HG02938 (cell line): ENCODE measurements at regions not wholly inside any gene's neighbourhood (a gene's known extent, or its start where the extent isn't known, plus 50 kb on each side); places are given as distances from the start of the nearest gene placed in this dataset.
A peak's percentile ranks its signal among the peaks of the same experiment; 100 is the strongest.

Experiments used
- ATAC-seq: cut with Tn5 transposase; IDR thresholded peaks from one replicate; pipeline ENCODE4 v1.9.1; 2021; ENCODE audit warnings: mild to moderate bottlenecking, moderate library complexity; ENCODE audit not compliant: unreplicated experiment

- ATAC-seq: no peak
These were observed 67.5 kb downstream of the ATP6V1G3 start for GRCh38 chr1:198472997-198473396.

DNA sequence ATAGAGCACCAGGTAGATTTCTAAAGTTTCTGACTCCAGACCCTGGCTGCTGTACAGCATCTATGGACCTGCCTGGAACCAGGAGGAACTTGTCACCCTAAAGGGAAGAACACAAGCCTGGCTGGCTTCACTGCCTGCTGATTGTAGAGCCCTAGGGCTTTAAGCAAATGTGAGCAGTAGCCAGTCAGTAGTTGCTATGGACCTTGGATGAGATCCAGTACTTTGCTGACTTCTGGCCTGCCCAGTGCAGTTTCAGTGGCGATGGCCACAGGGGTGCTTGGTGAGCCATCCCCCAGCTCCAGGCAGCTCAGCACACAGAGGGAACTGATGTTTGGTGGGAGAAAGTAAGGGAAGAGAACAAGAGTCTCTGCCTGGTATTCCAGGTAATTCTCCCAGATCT, 68.4 kb downstream of the ATP6V1G3 start:
- ATAC-seq: no peak

DNA sequence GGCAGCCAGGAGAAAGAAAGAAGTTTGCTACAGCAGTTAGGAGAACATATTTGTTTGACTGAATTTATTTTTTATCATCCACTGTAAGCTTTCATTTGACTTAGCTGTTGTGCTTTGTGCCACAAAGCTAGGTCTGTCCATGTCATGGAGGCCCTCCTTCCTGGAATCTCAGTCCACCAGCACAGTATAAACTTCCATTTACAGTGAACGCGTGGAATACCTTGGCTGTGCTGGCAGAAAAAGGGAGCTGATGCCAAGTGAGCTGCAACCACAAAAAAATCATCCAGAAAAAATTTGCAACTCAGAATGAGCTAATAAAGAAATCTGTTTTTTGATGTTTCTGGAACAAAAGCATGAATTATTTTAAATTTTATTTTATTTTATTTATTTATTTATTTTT, 72.6 kb downstream of the ATP6V1G3 start:
- ATAC-seq: no peak

- no peak for ATAC-seq
These were observed 73.1 kb downstream of the ATP6V1G3 start for GRCh38 chr1:198467342-198467741.

- ATAC-seq: peak; percentile 68
These were observed 75.0 kb downstream of the ATP6V1G3 start for GRCh38 chr1:198465201-198466144.

- no peak for ATAC-seq
These were observed 76.8 kb downstream of the ATP6V1G3 start for GRCh38 chr1:198463709-198464108.

DNA sequence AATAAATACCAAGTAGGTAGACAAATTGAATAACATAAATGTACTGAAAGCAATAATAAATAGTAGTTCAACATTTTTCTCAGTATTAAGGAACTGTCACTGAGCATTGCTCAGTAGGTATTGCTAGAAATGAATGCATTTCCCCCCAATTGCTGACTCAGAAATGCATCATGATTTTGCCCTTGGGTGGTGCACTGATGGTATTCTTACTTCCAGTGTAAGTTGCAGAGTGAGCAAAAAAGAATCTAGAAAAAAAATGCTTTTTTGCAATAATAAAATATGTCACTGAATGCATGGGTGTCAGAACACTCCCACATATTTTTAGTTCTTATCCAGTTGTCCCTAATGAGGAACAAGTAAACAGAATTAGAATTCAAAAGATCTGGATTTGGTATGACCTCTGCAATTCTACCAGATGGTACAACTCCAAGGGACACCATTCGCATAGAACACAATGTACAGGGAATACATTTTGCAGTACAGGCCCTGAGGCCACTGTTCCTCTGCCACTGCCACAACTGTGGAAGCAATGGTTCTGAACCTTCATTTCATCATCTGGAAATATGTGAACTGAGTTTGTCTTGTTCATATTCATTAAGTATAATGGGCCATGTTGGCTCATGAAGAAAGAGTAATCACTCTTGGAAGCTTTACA, 78.0 kb downstream of the ATP6V1G3 start:
- no peak for ATAC-seq

GRCh38 chr1:198455966-198456365, 84.5 kb downstream of the ATP6V1G3 start:
- ATAC-seq: no peak

- no peak for ATAC-seq
These were observed 90.6 kb downstream of the ATP6V1G3 start for GRCh38 chr1:198449727-198450433.

- no peak for ATAC-seq
These were observed 91.2 kb downstream of the ATP6V1G3 start for GRCh38 chr1:198449261-198449660.

- ATAC-seq: no peak
These were observed 93.0 kb downstream of the ATP6V1G3 start for GRCh38 chr1:198447468-198447867.

- ATAC-seq: no peak
These were observed 94.6 kb downstream of the ATP6V1G3 start for GRCh38 chr1:198445872-198446271.

DNA sequence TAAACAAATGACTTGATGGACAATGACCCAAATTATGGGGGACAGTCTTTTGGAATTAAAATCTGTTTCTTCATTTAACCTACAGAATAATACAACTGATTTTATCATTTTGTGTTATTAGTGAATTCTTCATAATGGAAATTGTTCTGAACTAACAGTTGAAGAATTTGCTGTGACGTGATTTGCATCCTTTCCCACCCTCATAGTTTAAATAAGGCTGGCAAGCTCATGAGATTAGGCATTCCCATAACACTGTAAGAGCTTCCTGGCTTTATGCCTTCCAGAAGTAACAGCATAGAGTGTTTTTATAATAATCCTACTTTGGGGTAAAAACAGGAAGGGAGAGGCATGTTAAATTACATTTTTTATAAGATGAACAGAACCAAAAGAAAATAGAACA, 95.7 kb downstream of the ATP6V1G3 start:
- no peak for ATAC-seq

DNA sequence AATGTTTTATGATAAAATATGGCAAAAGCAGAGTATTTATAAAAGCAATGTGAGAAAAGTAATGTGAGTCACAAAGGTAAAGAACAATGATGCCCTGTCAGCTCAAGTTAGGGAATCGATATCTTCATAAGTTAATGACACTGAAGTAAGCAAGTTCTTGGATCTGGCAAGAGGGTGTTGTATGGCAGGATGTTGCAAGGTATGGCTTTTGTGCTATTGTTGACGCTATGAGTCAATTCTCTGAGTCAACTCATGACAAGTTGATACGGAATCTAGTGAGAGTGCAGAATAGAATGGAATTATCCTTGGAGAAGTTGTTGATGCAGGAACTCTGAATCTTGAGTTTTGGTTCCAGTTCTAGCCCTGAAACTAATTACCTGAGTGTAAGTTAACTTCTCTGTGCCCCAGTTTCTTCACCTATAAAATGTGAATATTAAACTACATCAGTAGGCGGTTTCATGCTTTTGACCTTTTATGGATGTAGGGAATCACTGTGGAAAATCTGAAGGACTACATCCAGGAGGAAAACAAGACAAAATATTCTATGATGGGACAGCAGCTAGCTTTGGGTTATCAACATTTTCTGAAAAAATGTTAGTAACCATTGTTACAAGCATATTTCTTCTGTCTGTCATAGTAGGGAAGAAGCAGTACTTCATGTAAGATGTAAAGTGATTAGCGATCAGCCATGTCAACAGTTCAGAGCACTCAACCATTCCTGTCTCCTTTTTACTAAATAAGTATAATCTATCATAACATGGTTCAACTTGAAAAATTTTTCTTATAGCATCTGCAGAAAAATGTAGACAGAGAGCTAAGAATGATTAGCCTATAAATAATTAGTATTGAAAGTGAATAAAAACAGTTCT, 96.9 kb downstream of the ATP6V1G3 start:
- no peak for ATAC-seq

- ATAC-seq: no peak
These were observed 99.6 kb downstream of the ATP6V1G3 start for GRCh38 chr1:198440842-198441241.

DNA sequence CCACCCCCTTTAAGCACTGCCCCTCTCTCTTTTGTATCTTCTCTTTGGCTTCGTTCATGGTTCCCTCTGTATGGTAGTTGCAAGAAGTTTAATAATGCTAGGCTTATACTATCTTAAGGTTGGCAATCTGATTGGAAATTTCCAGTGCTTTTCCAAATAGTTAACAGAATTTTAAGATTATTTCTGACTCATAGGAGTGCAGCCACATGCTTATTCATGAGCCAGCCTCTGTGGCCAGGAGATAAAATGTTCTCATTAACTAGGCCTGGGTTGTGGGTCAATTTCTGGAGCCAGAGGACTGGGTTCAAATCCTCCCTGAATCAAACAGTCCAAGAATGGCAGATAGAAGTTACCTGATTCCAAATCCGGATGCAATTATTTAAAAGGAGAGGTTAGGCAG, 103.1 kb downstream of the ATP6V1G3 start:
- ATAC-seq: no peak

DNA sequence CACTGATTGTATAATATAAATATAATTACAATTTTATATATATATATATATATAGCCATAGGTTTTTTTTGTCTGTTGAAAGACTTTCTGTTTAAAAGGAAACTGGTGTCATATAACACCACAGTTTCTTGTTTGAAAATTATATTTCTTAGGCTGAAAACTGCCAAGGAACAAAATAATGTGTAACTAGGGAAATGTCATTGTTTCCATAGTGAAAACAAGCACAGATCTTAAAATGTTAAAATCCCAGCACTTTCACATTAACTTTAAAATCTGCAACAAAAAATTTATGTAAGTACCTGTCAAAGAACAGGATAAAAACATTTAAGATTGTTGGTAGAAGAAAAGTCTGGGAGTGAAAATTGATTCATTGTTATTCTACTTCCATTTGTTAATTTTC, 104.2 kb downstream of the ATP6V1G3 start:
- no peak for ATAC-seq

DNA sequence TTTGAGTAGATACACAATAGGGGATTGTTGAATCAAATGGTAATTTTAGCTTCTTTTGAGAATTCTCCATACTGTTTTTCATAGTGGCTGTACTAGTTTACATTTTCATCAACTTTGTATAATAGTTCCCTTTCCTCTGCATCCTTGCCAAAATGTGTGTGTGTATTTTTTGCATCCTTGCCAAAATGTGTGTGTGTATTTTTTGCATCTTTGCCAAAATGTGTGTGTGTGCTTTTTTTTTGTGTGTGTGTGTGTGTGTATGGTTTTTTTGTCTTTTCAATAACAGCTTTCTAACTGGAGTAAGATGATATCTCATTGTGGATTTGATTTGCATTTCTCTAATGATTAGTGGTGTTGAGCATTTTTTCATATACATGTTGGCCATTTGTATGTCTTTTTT, 105.4 kb downstream of the ATP6V1G3 start:
- no peak for ATAC-seq

DNA sequence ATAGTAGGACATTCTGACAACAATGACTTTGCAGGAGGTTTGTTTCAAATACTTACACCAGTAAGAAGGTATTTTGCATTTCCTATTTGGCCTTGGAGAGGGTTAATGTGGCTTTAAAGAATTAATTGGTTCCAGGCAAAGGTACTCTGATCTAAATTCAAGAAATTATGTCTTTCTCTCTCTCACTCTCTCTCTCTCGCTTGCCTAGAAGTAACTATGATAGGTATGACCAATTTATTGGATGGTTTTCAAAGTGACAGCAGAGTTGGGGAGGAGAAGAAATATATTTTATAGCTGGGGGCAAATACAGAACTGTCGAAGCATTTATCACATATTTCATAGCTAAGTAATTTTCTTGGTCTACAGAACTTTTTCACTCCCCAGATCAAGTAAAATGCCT, 116.0 kb downstream of the ATP6V1G3 start:
- ATAC-seq: no peak

DNA sequence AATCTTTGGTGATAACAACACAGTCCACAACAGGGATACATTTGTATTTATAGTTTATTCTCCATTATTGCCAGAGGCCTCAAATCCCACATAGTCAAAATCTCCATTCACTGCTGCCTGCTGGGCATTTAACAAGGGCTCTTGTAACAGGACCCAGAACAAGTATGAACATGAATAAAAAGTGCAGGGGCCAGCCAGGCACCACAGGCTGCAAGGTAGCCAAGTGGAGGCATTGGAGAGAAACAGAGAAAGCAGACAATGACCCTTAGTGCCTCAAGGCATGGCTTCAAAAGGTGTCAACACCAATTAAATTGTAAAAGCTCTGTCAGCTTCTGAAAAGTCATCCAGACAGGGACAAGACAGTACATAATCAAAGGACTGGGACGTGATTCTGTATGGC, 116.8 kb downstream of the ATP6V1G3 start:
- ATAC-seq: no peak

GRCh38 chr1:198417039-198417438, 123.4 kb downstream of the ATP6V1G3 start:
- no peak for ATAC-seq
